Right atrium auricular region (tissue), 2 donors: ENCODE measurements at regions not wholly inside any gene's neighbourhood (a gene's known extent, or its start where the extent isn't known, plus 50 kb on each side); places are given as distances from the start of the nearest gene placed in this dataset.
A peak's percentile ranks its signal among the peaks of the same experiment; 100 is the strongest.

Experiments used
- DNase-seq: peaks from one replicate; pipeline ENCODE4 v3.0.0-alpha.2; 2019; ENCODE audit warnings: low spot score
- H3K27ac ChIP-seq, 2 donors: fragments of 200-600 bp; sonication (generic); 1 replicate in 1 of 2; 2 replicates in 1 of 2; pipeline ENCODE4 v1.5.1; 2016 to 2019
- H3K27me3 ChIP-seq, 2 donors: fragments of 200-600 bp; sonication (generic); one replicate each; pipeline versions ENCODE4 v1.5.1 to v1.6.0; 2017 to 2019
- H3K36me3 ChIP-seq: fragments of 200-600 bp; sonication (generic); one replicate; pipeline ENCODE4 v1.5.1; 2016
- H3K4me1 ChIP-seq, 2 donors: fragments of 200-600 bp; sonication (generic); one replicate each; pipeline versions ENCODE4 v1.5.1 to v1.6.0; 2017 to 2019
- H3K4me3 ChIP-seq, 2 donors: fragments of 200-600 bp; sonication (generic); 1 replicate in 1 of 2; 2 replicates in 1 of 2; pipeline ENCODE4 v1.5.1; 2017 to 2019; ENCODE audit warnings: mild to moderate bottlenecking in 1 of 2, moderate library complexity in 1 of 2
- H3K9me3 ChIP-seq, 2 donors: fragments of 200-600 bp; sonication (generic); one replicate each; pipeline ENCODE4 v1.5.1; 2019
- TF ChIP-seq, protein P1 (sequence below), 2 donors: fragments of 200-600 bp; sonication (generic); IDR thresholded peaks; one replicate each; pipeline ENCODE4 v1.5.1; 2019; ENCODE audit warnings: antibody characterized with exemption in 2 of 2

DNA sequence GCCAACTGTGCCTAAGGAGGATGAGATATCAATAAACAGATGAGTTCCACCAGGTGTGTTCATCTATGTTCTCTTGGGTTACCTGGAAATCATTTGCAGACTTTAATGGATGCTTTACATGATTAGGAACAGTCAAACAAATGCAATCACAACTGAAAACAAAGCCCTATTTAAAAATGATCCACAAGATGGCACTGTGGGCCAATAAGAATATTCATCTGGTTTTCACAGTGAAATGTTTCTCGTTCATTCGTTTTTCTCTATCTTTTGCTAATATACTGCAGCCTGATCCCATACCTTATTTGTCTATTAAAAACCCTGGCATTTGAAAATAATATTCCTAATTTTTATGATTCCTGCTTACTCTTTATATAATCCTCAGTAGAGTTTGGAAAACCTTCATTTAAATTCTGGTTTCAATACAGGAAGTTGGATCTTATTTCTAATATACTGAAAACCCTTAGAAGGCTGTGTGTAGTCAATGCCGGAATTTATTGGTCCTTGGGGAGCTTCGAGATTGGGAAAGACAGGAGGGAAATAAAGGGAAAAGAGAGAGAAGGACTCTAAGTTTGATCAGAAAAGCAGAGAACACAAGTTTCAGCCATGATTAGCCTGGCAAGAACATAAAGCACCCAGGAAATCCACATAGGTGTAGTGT lies 63.8 kb upstream of the TAPT1 start:
- TF ChIP-seq, protein P1, sequence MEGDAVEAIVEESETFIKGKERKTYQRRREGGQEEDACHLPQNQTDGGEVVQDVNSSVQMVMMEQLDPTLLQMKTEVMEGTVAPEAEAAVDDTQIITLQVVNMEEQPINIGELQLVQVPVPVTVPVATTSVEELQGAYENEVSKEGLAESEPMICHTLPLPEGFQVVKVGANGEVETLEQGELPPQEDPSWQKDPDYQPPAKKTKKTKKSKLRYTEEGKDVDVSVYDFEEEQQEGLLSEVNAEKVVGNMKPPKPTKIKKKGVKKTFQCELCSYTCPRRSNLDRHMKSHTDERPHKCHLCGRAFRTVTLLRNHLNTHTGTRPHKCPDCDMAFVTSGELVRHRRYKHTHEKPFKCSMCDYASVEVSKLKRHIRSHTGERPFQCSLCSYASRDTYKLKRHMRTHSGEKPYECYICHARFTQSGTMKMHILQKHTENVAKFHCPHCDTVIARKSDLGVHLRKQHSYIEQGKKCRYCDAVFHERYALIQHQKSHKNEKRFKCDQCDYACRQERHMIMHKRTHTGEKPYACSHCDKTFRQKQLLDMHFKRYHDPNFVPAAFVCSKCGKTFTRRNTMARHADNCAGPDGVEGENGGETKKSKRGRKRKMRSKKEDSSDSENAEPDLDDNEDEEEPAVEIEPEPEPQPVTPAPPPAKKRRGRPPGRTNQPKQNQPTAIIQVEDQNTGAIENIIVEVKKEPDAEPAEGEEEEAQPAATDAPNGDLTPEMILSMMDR (IDR thresholded peaks at IDR 0.05): peak; percentile 46 to 70
- H3K4me3 ChIP-seq: no peak overlapping the region
- no peaks in the 10 kb centered on the region for H3K9me3 ChIP-seq
- DNase-seq: no peak
- H3K36me3 ChIP-seq: no peaks in the 10 kb centered on the region
- no peaks in the 10 kb centered on the region for H3K27me3 ChIP-seq
- H3K4me1 ChIP-seq: no peaks in the 10 kb centered on the region
- no peak overlapping the region for H3K27ac ChIP-seq

DNA sequence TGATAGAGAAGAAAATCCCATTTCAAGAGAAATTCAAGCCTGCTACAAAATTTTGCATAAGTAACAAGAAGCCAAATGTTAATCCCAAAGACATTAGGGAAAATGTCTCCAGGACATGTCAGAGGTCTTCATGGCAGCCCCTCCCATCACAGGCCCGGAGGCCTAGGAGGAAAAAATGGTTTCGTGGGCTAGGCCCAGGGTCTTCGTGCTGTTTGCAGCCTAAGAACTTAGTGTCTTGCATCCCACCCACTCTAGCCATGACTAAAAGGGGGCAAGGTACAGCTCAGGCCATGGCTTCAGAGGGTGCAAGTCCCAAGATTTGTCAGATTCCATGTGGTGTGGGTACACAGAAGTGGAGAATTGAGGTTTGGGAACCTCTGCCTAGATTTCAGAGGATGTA lies 57.8 kb upstream of the TAPT1 start:
- Histone ChIP-seq H3K36me3 (no peaks in the 10 kb centered on the region), H3K4me1 (no peaks in the 10 kb centered on the region), H3K27me3 (peaks cover 0 to 3% of the 10 kb centered on the region in 2 donors), H3K9me3 (peaks cover 0 to 10% of the 10 kb centered on the region in 2 donors), H3K4me3 (no peak overlapping the region), H3K27ac (no peak overlapping the region)
- no peak for DNase-seq
- TF ChIP-seq, protein P1 (IDR thresholded peaks at IDR 0.05): no peak

DNA sequence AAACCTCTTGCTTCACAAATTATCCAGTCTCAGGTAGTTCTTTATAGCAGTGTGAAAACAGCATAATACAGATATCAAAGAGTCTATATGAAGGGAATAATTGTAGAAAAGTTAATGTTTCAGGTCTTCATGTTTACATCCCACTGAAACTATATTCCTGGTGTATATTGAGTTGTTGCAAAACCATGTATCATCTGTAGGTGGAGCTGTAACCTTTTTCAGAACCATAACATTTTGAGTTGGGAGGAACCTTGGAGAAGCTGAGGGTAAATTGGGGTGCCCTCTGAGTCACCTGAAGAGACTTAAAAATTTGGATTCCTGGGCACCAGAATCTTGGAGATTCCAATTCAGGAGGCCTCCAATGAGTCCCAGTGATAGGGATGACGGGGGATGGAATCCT lies 51.9 kb upstream of the TAPT1 start:
- TF ChIP-seq, protein P1 (IDR thresholded peaks at IDR 0.05): peak in 1 of 2 donors; percentile 13
- Histone ChIP-seq H3K4me1 (no peaks in the 10 kb centered on the region), H3K27ac (no peak overlapping the region), H3K9me3 (peaks cover 0 to 4% of the 10 kb centered on the region in 2 donors), H3K27me3 (peaks cover 0 to 3% of the 10 kb centered on the region in 2 donors), H3K36me3 (no peaks in the 10 kb centered on the region), H3K4me3 (no peak overlapping the region)
- DNase-seq: no peak
